Nephron (organoid): ENCODE measurements at regions not wholly inside any gene's neighbourhood (a gene's known extent, or its start where the extent isn't known, plus 50 kb on each side); places are given as distances from the start of the nearest gene placed in this dataset.

Experiments
- H3K27ac Mint-ChIP-seq, 3 experiments: 2 replicates each; pipeline ENCODE4 v1.8.0; 2020; ENCODE audit warnings: mixed read lengths in 3 of 3, mild to moderate bottlenecking in 2 of 3, moderate library complexity in 1 of 3
- H3K27me3 Mint-ChIP-seq: 2 replicates; pipeline ENCODE4 v1.8.0; 2021; ENCODE audit warnings: low read depth, mild to moderate bottlenecking, moderate library complexity, mixed read lengths
- H3K36me3 Mint-ChIP-seq: 2 replicates; pipeline ENCODE4 v1.8.0; 2020; ENCODE audit warnings: low read depth, mixed read lengths
- H3K4me1 Mint-ChIP-seq: 2 replicates; pipeline ENCODE4 v1.8.0; 2020; ENCODE audit warnings: mixed read lengths
- H3K4me3 Mint-ChIP-seq, 3 experiments: 2 replicates each; pipeline ENCODE4 v1.8.0; 2020; ENCODE audit warnings: mild to moderate bottlenecking in 3 of 3, mixed read lengths in 3 of 3, moderate library complexity in 2 of 3
- H3K9me3 Mint-ChIP-seq: 2 replicates; pipeline ENCODE4 v1.8.0; 2020; ENCODE audit warnings: mixed read lengths
- CTCF ChIP-seq, 3 experiments: fragments of 200-600 bp; sonication (generic); IDR thresholded peaks; one replicate each; pipeline ENCODE4 v1.5.0; 2021; ENCODE audit warnings: antibody characterized with exemption in 3 of 3; ENCODE audit not compliant: unreplicated experiment in 3 of 3

- no peak overlapping the region for H3K27ac Mint-ChIP-seq
- no peak for TF ChIP-seq CTCF (IDR thresholded peaks at IDR 0.05; ENCODE audit: unreplicated experiment in 3 of 3)
- H3K4me3 Mint-ChIP-seq = no peak overlapping the region
- H3K9me3 Mint-ChIP-seq = no peaks in the 10 kb centered on the region
- no peaks in the 10 kb centered on the region for H3K4me1 Mint-ChIP-seq
- no peaks in the 10 kb centered on the region for H3K36me3 Mint-ChIP-seq
- H3K27me3 Mint-ChIP-seq = no peaks in the 10 kb centered on the region
These were observed 948.8 kb downstream of the GRM8 start for GRCh38 chr7:126303926-126304325.

GRCh38 chr7:126302639-126303038, 950.1 kb downstream of the GRM8 start:
- no peak for TF ChIP-seq CTCF (IDR thresholded peaks at IDR 0.05; ENCODE audit: unreplicated experiment in 3 of 3)
- no peak overlapping the region for H3K27ac Mint-ChIP-seq
- no peak overlapping the region for H3K4me3 Mint-ChIP-seq
- H3K36me3 Mint-ChIP-seq = no peaks in the 10 kb centered on the region
- H3K27me3 Mint-ChIP-seq = no peaks in the 10 kb centered on the region
- H3K4me1 Mint-ChIP-seq = no peaks in the 10 kb centered on the region
- peaks cover 2% of the 10 kb centered on the region for H3K9me3 Mint-ChIP-seq

DNA sequence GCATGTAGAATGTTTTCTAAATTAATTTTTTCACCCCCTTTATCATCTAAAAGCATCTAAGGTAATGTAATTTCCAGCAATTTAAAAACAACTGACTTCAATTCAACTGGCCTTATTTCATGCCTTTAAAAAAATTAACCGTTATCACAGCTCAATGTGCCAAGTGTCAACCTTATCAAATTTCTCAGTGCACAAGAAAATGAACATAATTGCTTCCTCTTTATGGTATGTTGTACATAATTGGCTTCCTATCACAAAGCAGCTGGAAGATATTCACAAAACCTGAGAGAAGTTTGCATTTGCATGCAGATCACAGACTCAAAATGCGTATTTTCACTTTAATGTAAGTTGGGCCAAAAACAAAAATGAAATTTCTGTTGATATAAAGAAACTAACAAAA, 966.4 kb downstream of the GRM8 start:
- Mint-ChIP-seq H3K27ac (no peak overlapping the region), H3K27me3 (no peaks in the 10 kb centered on the region)

GRCh38 chr7:126236261-126236660, 1016.5 kb downstream of the GRM8 start:
- TF ChIP-seq CTCF (IDR thresholded peaks at IDR 0.05; ENCODE audit: unreplicated experiment in 3 of 3) = no peak
- H3K36me3 Mint-ChIP-seq = no peaks in the 10 kb centered on the region

More for the DNA sequence above, 966.4 kb downstream of the GRM8 start:
- Mint-ChIP-seq H3K4me3 (no peak overlapping the region), H3K9me3 (no peaks in the 10 kb centered on the region), H3K4me1 (no peaks in the 10 kb centered on the region), H3K36me3 (no peaks in the 10 kb centered on the region)
- no peak for TF ChIP-seq CTCF (IDR thresholded peaks at IDR 0.05; ENCODE audit: unreplicated experiment in 3 of 3)

GRCh38 chr7:126228356-126229061, 1024.2 kb downstream of the GRM8 start:
- Mint-ChIP-seq H3K4me3 (no peak overlapping the region), H3K27me3 (no peaks in the 10 kb centered on the region), H3K9me3 (no peaks in the 10 kb centered on the region), H3K36me3 (no peaks in the 10 kb centered on the region), H3K4me1 (no peaks in the 10 kb centered on the region), H3K27ac (no peak overlapping the region)
- TF ChIP-seq CTCF (IDR thresholded peaks at IDR 0.05; ENCODE audit: unreplicated experiment in 3 of 3) = no peak

More at GRCh38 chr7:126236261-126236660, 1016.5 kb downstream of the GRM8 start:
- Mint-ChIP-seq H3K9me3 (peaks cover under 1% of the 10 kb centered on the region), H3K27ac (no peak overlapping the region), H3K4me1 (no peaks in the 10 kb centered on the region), H3K4me3 (no peak overlapping the region), H3K27me3 (no peaks in the 10 kb centered on the region)

- Mint-ChIP-seq H3K4me3 (no peak overlapping the region), H3K27me3 (no peaks in the 10 kb centered on the region), H3K36me3 (no peaks in the 10 kb centered on the region), H3K9me3 (no peaks in the 10 kb centered on the region), H3K27ac (no peak overlapping the region), H3K4me1 (no peaks in the 10 kb centered on the region)
- no peak for TF ChIP-seq CTCF (IDR thresholded peaks at IDR 0.05; ENCODE audit: unreplicated experiment in 3 of 3)
These were observed 1025.1 kb downstream of the GRM8 start for GRCh38 chr7:126227643-126228042.
